HEK293 (cell line): ENCODE measurements at regions not wholly inside any gene's neighbourhood (a gene's known extent, or its start where the extent isn't known, plus 50 kb on each side); places are given as distances from the start of the nearest gene placed in this dataset.

Experiments used
- CTCF ChIA-PET: fragments of 350-600 bp; formaldehyde crosslinking; extraction: SDS; loops from one replicate; lab custom pipeline; 2021; ENCODE audit warnings: antibody characterized with exemption; lab: Yijun Ruan, JAX
- POLR2A ChIA-PET: fragments of 300-600 bp; formaldehyde crosslinking; extraction: SDS; loops from one replicate; lab custom pipeline; 2020; ENCODE audit warnings: antibody characterized with exemption, inconsistent platforms; lab: Yijun Ruan, JAX
- H3K27ac ChIP-seq: fragments of 200-500 bp; sonication (Bioruptor generic); 2 replicates; pipeline ENCODE4 v1.5.1; 2014; ENCODE audit warnings: low read depth, low read length, control low read depth, inconsistent platforms; ENCODE audit errors: extremely low read depth
- H3K36me3 ChIP-seq, 2 experiments: fragments of 200-500 bp in 1 of 2; sonication (Bioruptor generic) in 1 of 2; 1 replicate in 1 of 2; 2 replicates in 1 of 2; pipeline ENCODE4 v1.5.1; 2014 to 2017; ENCODE audit warnings: inconsistent platforms in 2 of 2, low read length in 2 of 2; ENCODE audit not compliant: control insufficient read depth in 2 of 2, insufficient read depth in 1 of 2
- H3K4me1 ChIP-seq: fragments of 200-500 bp; sonication (Bioruptor generic); 2 replicates; pipeline ENCODE4 v1.5.1; 2014; ENCODE audit warnings: mild to moderate bottlenecking, low read length, inconsistent platforms; ENCODE audit not compliant: control insufficient read depth, insufficient read depth
- H3K4me3 ChIP-seq: 2 replicates; pipeline ENCODE4 v1.5.1; 2011; ENCODE audit warnings: low read depth, mild to moderate bottlenecking, control low read depth, low read length, moderate library complexity
- H3K9me3 ChIP-seq: fragments of 200-500 bp; sonication (Bioruptor generic); 2 replicates; pipeline ENCODE4 v1.5.1; 2014; ENCODE audit warnings: low read depth, low read length, inconsistent platforms; ENCODE audit not compliant: control insufficient read depth, insufficient read depth
- AEBP2 ChIP-seq: fragments of 450-650 bp; formaldehyde crosslinking; IDR thresholded peaks from 2 replicates; pipeline ENCODE4 v1.5.1; 2016; ENCODE audit warnings: missing biosample characterization, missing genetic modification characterization, borderline replicate concordance
- GLI4 ChIP-seq: fragments of 450-650 bp; formaldehyde crosslinking; IDR thresholded peaks from 2 replicates; pipeline ENCODE4 v1.5.1; 2016; ENCODE audit warnings: missing biosample characterization, missing genetic modification characterization
- IKZF3 ChIP-seq: fragments of 450-650 bp; IDR thresholded peaks from 2 replicates; pipeline ENCODE4 v1.5.0; 2018; ENCODE audit warnings: missing biosample characterization, mild to moderate bottlenecking, missing genetic modification characterization, moderate library complexity
- OSR2 ChIP-seq: fragments of 450-650 bp; formaldehyde crosslinking; IDR thresholded peaks from 2 replicates; pipeline ENCODE4 v1.5.1; 2016; ENCODE audit warnings: missing biosample characterization, missing genetic modification characterization
- REST ChIP-seq: fragments of 450-650 bp; formaldehyde crosslinking; IDR thresholded peaks from 2 replicates; pipeline ENCODE4 v1.5.1; 2016; ENCODE audit warnings: missing biosample characterization, missing genetic modification characterization
- SP2 ChIP-seq: fragments of 450-650 bp; formaldehyde crosslinking; IDR thresholded peaks from 2 replicates; pipeline ENCODE4 v1.5.1; 2016; ENCODE audit warnings: missing biosample characterization, missing genetic modification characterization
- ZBTB48 ChIP-seq: fragments of 450-650 bp; formaldehyde crosslinking; IDR thresholded peaks from 2 replicates; pipeline ENCODE4 v1.5.1; 2016; ENCODE audit warnings: missing biosample characterization, missing genetic modification characterization
- ZBTB49 ChIP-seq: fragments of 450-650 bp; formaldehyde crosslinking; IDR thresholded peaks from 2 replicates; pipeline ENCODE4 v1.5.1; 2016; ENCODE audit warnings: missing biosample characterization, missing genetic modification characterization, low read depth
- ZFP41 ChIP-seq: fragments of 450-650 bp; formaldehyde crosslinking; IDR thresholded peaks from 2 replicates; pipeline ENCODE4 v1.5.1; 2016; ENCODE audit warnings: missing biosample characterization, missing genetic modification characterization, borderline replicate concordance
- ZNF121 ChIP-seq: fragments of 450-650 bp; formaldehyde crosslinking; IDR thresholded peaks from 2 replicates; pipeline ENCODE4 v1.5.1; 2016; ENCODE audit warnings: missing biosample characterization, missing genetic modification characterization
- ZNF138 ChIP-seq: fragments of 450-650 bp; formaldehyde crosslinking; IDR thresholded peaks from 2 replicates; pipeline ENCODE4 v1.5.1; 2016; ENCODE audit warnings: missing biosample characterization, missing genetic modification characterization, borderline replicate concordance
- ZNF155 ChIP-seq: fragments of 450-650 bp; formaldehyde crosslinking; IDR thresholded peaks from 2 replicates; pipeline ENCODE4 v1.5.1; 2016; ENCODE audit warnings: missing biosample characterization, missing genetic modification characterization
- ZNF26 ChIP-seq: fragments of 450-650 bp; formaldehyde crosslinking; IDR thresholded peaks from 2 replicates; pipeline ENCODE4 v1.5.1; 2016; ENCODE audit warnings: missing biosample characterization, missing genetic modification characterization
- ZNF274 ChIP-seq, 2 experiments: fragments of 200-500 bp in 1 of 2; fragments of 450-650 bp in 1 of 2; sonication (Bioruptor generic) in 1 of 2; formaldehyde crosslinking in 1 of 2; IDR thresholded peaks; 2 replicates each; pipeline versions ENCODE4 v1.5.1 to v1.6.1; 2014 to 2016; ENCODE audit warnings: borderline replicate concordance in 1 of 2, inconsistent platforms in 1 of 2, low read length in 1 of 2, missing biosample characterization in 1 of 2, missing genetic modification characterization in 1 of 2
- ZNF423 ChIP-seq: fragments of 450-650 bp; formaldehyde crosslinking; IDR thresholded peaks from 2 replicates; pipeline ENCODE4 v1.5.1; 2016; ENCODE audit warnings: missing biosample characterization, missing genetic modification characterization
- ZNF501 ChIP-seq: fragments of 450-650 bp; formaldehyde crosslinking; IDR thresholded peaks from 2 replicates; pipeline ENCODE4 v1.5.1; 2016; ENCODE audit warnings: missing biosample characterization, missing genetic modification characterization
- ZNF558 ChIP-seq: fragments of 450-650 bp; formaldehyde crosslinking; IDR thresholded peaks from 2 replicates; pipeline ENCODE4 v1.5.1; 2016; ENCODE audit warnings: missing biosample characterization, missing genetic modification characterization
- ZNF580 ChIP-seq: fragments of 450-650 bp; formaldehyde crosslinking; IDR thresholded peaks from 2 replicates; pipeline ENCODE4 v1.5.1; 2016; ENCODE audit warnings: missing biosample characterization, missing genetic modification characterization
- ZNF654 ChIP-seq: fragments of 450-650 bp; formaldehyde crosslinking; IDR thresholded peaks from 2 replicates; pipeline ENCODE4 v1.5.1; 2016; ENCODE audit warnings: low read depth, missing biosample characterization, missing genetic modification characterization
- ZNF660 ChIP-seq: fragments of 450-650 bp; IDR thresholded peaks from 2 replicates; pipeline ENCODE4 v1.5.1; 2018; ENCODE audit warnings: missing biosample characterization, mild to moderate bottlenecking, missing genetic modification characterization
- ZNF843 ChIP-seq: fragments of 450-650 bp; formaldehyde crosslinking; IDR thresholded peaks from 2 replicates; pipeline ENCODE4 v1.5.1; 2016; ENCODE audit warnings: missing biosample characterization, missing genetic modification characterization
- ZXDB ChIP-seq: fragments of 450-650 bp; formaldehyde crosslinking; IDR thresholded peaks from 2 replicates; pipeline ENCODE4 v1.5.1; 2016; ENCODE audit warnings: missing biosample characterization, missing genetic modification characterization

- TF ChIP-seq ZNF274 (IDR thresholded peaks at IDR 0.05; ENCODE audit: low read length) (no peak), ZNF274 (tag by site-specific recombination; IDR thresholded peaks at IDR 0.05; ENCODE audit: borderline replicate concordance) (no peak), ZNF26 (tag by site-specific recombination) (no peak), ZNF580 (no peak), ZNF121 (tag by site-specific recombination) (no peak)
- TF ChIP-seq, all 188 proteins: peak for 0
These were observed 177.3 kb downstream of the MACROH2A1 start (continued) for GRCh38 chr5:135221696-135222095.

- CTCF ChIA-PET = no interaction called here
- no peaks in the 10 kb centered on the region for H3K36me3 ChIP-seq
- no peak for TF ChIP-seq REST (tag by site-specific recombination)
- TF ChIP-seq AEBP2 (tag by site-specific recombination) = no peak
- TF ChIP-seq ZXDB = no peak
- TF ChIP-seq, all 188 proteins: peak for 0
- Histone ChIP-seq H3K4me3 (no peak overlapping the region), H3K27ac (no peak overlapping the region), H3K9me3 (no peaks in the 10 kb centered on the region), H3K4me1 (no peaks in the 10 kb centered on the region)
- POLR2A ChIA-PET = no interaction called here
These were observed 177.9 kb downstream of the MACROH2A1 start for GRCh38 chr5:135221187-135221473.

GRCh38 chr5:135220394-135221186, 178.4 kb downstream of the MACROH2A1 start:
- ChIA-PET CTCF (interaction anchor here (0.6 to 1.2 kb wide), 2 partner anchors 9 to 775 kb away, joined by 3 to 5 read pairs; no protein-coding TSS in a partner anchor), POLR2A (no interaction called here)
- H3K9me3 ChIP-seq = no peaks in the 10 kb centered on the region
- no peak overlapping the region for H3K27ac ChIP-seq
- H3K4me3 ChIP-seq = no peak overlapping the region
- H3K36me3 ChIP-seq = no peaks in the 10 kb centered on the region
- H3K4me1 ChIP-seq = no peaks in the 10 kb centered on the region
- no peak for TF ChIP-seq ZNF654
- TF ChIP-seq IKZF3 (tag by site-specific recombination) = no peak
- TF ChIP-seq ZNF558 (tag by site-specific recombination) = no peak
- no peak for TF ChIP-seq ZNF155 (tag by site-specific recombination)
- no peak for TF ChIP-seq SP2 (tag by site-specific recombination)
- TF ChIP-seq ZNF423 = no peak
- TF ChIP-seq ZBTB49 (tag by site-specific recombination) = no peak
- no peak for TF ChIP-seq ZNF660 (tag by site-specific recombination)
- TF ChIP-seq ZFP41 (tag by site-specific recombination) = no peak
- no peak for TF ChIP-seq ZNF843 (tag by site-specific recombination)
- TF ChIP-seq ZNF501 = no peak
- TF ChIP-seq ZNF138 (tag by site-specific recombination) = no peak
- no peak for TF ChIP-seq OSR2 (tag by site-specific recombination)
- TF ChIP-seq GLI4 (tag by site-specific recombination) = no peak
- TF ChIP-seq ZBTB48 = no peak
